ENCODE measurements at regions not wholly inside any gene's neighbourhood (a gene's known extent, or its start where the extent isn't known, plus 50 kb on each side); places are given as distances from the start of the nearest gene placed in this dataset.

- H4K20me1 ChIP-seq (ENCODE audit: insufficient read depth) = no peaks in the 10 kb centered on the region
- H3K79me2 ChIP-seq (ENCODE audit: insufficient read depth) = no peaks in the 10 kb centered on the region
- H3K4me3 ChIP-seq (ENCODE audit: low read depth in 2 of 2, low read length in 1 of 2) = no peak overlapping the region
- POLR2A ChIA-PET = no interaction called here
- H3K27ac ChIP-seq (ENCODE audit: low read depth in 2 of 2, low read length in 1 of 2) = no peak overlapping the region
- CTCF ChIA-PET = no interaction called here
- TF ChIP-seq TCF12 (IDR thresholded peaks at IDR 0.05) (no peak), NFIC (IDR thresholded peaks at IDR 0.05; ENCODE audit: borderline replicate concordance) (no peak), ZBTB33 (IDR thresholded peaks at IDR 0.05; ENCODE audit: borderline replicate concordance, low read depth) (no peak), FOXM1 (IDR thresholded peaks at IDR 0.05; ENCODE audit: low read depth) (no peak), POLR2AphosphoS5 (IDR thresholded peaks at IDR 0.05; ENCODE audit: low read depth, low read length) (no peak), FOSL2 (IDR thresholded peaks at IDR 0.05; ENCODE audit: borderline replicate concordance, low read depth) (no peak), NRF1 (IDR thresholded peaks at IDR 0.05; ENCODE audit: low read depth, low read length) (no peak), USF1 (IDR thresholded peaks at IDR 0.05; ENCODE audit: borderline replicate concordance, low read depth) (no peak)
- TF ChIP-seq, protein P1, sequence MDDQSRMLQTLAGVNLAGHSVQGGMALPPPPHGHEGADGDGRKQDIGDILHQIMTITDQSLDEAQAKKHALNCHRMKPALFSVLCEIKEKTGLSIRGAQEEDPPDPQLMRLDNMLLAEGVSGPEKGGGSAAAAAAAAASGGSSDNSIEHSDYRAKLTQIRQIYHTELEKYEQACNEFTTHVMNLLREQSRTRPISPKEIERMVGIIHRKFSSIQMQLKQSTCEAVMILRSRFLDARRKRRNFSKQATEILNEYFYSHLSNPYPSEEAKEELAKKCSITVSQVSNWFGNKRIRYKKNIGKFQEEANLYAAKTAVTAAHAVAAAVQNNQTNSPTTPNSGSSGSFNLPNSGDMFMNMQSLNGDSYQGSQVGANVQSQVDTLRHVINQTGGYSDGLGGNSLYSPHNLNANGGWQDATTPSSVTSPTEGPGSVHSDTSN (IDR thresholded peaks at IDR 0.05) = no peak
- H3K4me2 ChIP-seq = no peak overlapping the region
- H3K9me2 ChIP-seq = no peaks in the 10 kb centered on the region
- H2AFZ ChIP-seq (ENCODE audit: low read depth) = no peak overlapping the region
- H3K4me1 ChIP-seq (ENCODE audit: control insufficient read depth in 1 of 2, insufficient read depth in 2 of 2, low read depth in 1 of 2, low read length in 1 of 2) = peaks cover 4 to 8% of the 10 kb centered on the region in 2 experiments; a peak in 1 of 4 replicates
- WGBS (ENCODE audit: low lambda C conversion rate) = 71% methylated on average over 10 of the region's 10 CpGs
- no peaks in the 10 kb centered on the region for H3K27me3 ChIP-seq (ENCODE audit: insufficient read depth)
- no peaks in the 10 kb centered on the region for H3K9me3 ChIP-seq
- H3K9ac ChIP-seq = no peak overlapping the region
- H3K36me3 ChIP-seq (replicated peaks in 1 of 2; ENCODE audit: control insufficient read depth in 1 of 2, insufficient read depth in 2 of 2, low read length in 1 of 2) = no peaks in the 10 kb centered on the region
- DNase-seq = no peak
- no peaks in the 10 kb centered on the region for H3F3A ChIP-seq (replicated peaks; ENCODE audit: insufficient read depth)
Observed at GRCh38 chr10:78134773-78135306, 101.2 kb downstream of the RPS24 start.

- Histone ChIP-seq H3K36me3 (replicated peaks in 1 of 2; ENCODE audit: control insufficient read depth in 1 of 2, insufficient read depth in 2 of 2, low read length in 1 of 2) (no peaks in the 10 kb centered on the region), H3K27ac (ENCODE audit: low read depth in 2 of 2, low read length in 1 of 2) (no peak overlapping the region), H3K9ac (no peak overlapping the region), H4K20me1 (ENCODE audit: insufficient read depth) (no peaks in the 10 kb centered on the region), H3K9me2 (no peaks in the 10 kb centered on the region), H3K9me3 (no peaks in the 10 kb centered on the region), H3K4me3 (ENCODE audit: low read depth in 2 of 2, low read length in 1 of 2) (no peak overlapping the region), H3F3A (replicated peaks; ENCODE audit: insufficient read depth) (no peaks in the 10 kb centered on the region), H2AFZ (ENCODE audit: low read depth) (no peak overlapping the region), H3K4me1 (ENCODE audit: control insufficient read depth in 1 of 2, insufficient read depth in 2 of 2, low read depth in 1 of 2, low read length in 1 of 2) (peaks cover 4 to 13% of the 10 kb centered on the region in 2 experiments; a peak in 1 of 4 replicates), H3K27me3 (ENCODE audit: insufficient read depth) (0 out of 2 replicates have a peak, but pooled peaks cover 3% of the 10 kb centered on the region), H3K79me2 (ENCODE audit: insufficient read depth) (no peaks in the 10 kb centered on the region), H3K4me2 (no peak overlapping the region)
- CTCF ChIA-PET = no interaction called here
- no peak for DNase-seq
- POLR2A ChIA-PET = no interaction called here
- 69% methylated on average over 3 of the region's 3 CpGs for WGBS (ENCODE audit: low lambda C conversion rate)
- TF ChIP-seq CTCF (IDR thresholded peaks at IDR 0.05) (no peak), JUND (IDR thresholded peaks at IDR 0.05) (no peak), ZBTB33 (IDR thresholded peaks at IDR 0.05; ENCODE audit: borderline replicate concordance, low read depth) (no peak), POLR2AphosphoS5 (IDR thresholded peaks at IDR 0.05; ENCODE audit: low read depth, low read length) (no peak), GABPA (IDR thresholded peaks at IDR 0.05; ENCODE audit: low read depth) (no peak), SIN3A (IDR thresholded peaks at IDR 0.05; ENCODE audit: borderline replicate concordance, low read depth, low read length) (no peak), TCF12 (IDR thresholded peaks at IDR 0.05) (no peak), ELF1 (IDR thresholded peaks at IDR 0.05) (no peak), EZH2phosphoT487 (IDR thresholded peaks at IDR 0.05; ENCODE audit: borderline replicate concordance, low read depth) (no peak), NRF1 (IDR thresholded peaks at IDR 0.05; ENCODE audit: low read depth, low read length) (no peak), NFIC (IDR thresholded peaks at IDR 0.05; ENCODE audit: borderline replicate concordance) (no peak), TAF1 (IDR thresholded peaks at IDR 0.05; ENCODE audit: borderline replicate concordance, low read depth, low read length) (no peak)
Observed at GRCh38 chr10:78137147-78137546, 103.5 kb downstream of the RPS24 start.
